IPS-20b (cell line): ENCODE measurements at regions not wholly inside any gene's neighbourhood (a gene's known extent, or its start where the extent isn't known, plus 50 kb on each side); places are given as distances from the start of the nearest gene placed in this dataset.

Experiments used
- H3K27ac ChIP-seq: one replicate; pipeline ENCODE4 v1.5.1; 2013; ENCODE audit warnings: low read length
- H3K27me3 ChIP-seq: 2 replicates; pipeline ENCODE4 v1.6.1; 2013; ENCODE audit warnings: mild to moderate bottlenecking, low read length, inconsistent platforms; ENCODE audit not compliant: insufficient read depth
- H3K36me3 ChIP-seq: 2 replicates; pipeline ENCODE4 v1.6.1; 2013; ENCODE audit warnings: low read depth, mild to moderate bottlenecking, inconsistent platforms, low read length, moderate library complexity; ENCODE audit not compliant: insufficient read depth
- H3K4me1 ChIP-seq: 2 replicates; pipeline ENCODE4 v1.6.1; 2013; ENCODE audit warnings: mild to moderate bottlenecking, control low read depth, inconsistent platforms, low read length, moderate library complexity; ENCODE audit not compliant: insufficient read depth
- H3K4me3 ChIP-seq: 2 replicates; pipeline ENCODE4 v1.5.1; 2013; ENCODE audit warnings: mild to moderate bottlenecking, low read length, inconsistent platforms
- H3K9ac ChIP-seq: 2 replicates; pipeline ENCODE4 v1.6.1; 2013; ENCODE audit warnings: low read depth, mild to moderate bottlenecking, inconsistent platforms, low read length, moderate library complexity
- H3K9me3 ChIP-seq: 2 replicates; pipeline ENCODE4 v1.6.1; 2013; ENCODE audit warnings: mild to moderate bottlenecking, low read depth, low read length, inconsistent platforms; ENCODE audit not compliant: insufficient read depth

DNA sequence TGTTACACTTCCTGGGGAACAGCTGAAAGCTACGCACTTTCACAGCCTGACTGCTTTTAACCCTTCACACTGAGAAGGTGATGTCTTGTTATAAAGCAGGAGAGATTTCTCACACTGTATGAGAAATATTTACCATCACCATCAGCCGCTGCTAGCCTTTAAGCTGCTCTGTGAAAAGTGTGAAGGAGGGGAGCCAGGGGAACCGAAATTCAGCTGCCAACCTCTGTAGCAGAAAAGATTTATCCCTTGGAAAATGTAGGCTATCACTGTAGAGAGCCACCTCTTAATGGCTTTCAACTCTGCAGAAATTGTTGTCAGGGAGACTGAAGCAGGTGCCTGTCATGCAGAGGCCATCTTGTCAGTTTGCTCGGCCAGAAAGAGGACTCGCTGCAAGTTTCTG is 145.3 kb downstream of the SP3 start:
- Histone ChIP-seq H3K36me3 (no peaks in the 10 kb centered on the region), H3K9me3 (no peaks in the 10 kb centered on the region), H3K4me1 (no peaks in the 10 kb centered on the region), H3K27me3 (no peaks in the 10 kb centered on the region), H3K4me3 (no peak overlapping the region), H3K27ac (no peak overlapping the region), H3K9ac (no peak overlapping the region)

DNA sequence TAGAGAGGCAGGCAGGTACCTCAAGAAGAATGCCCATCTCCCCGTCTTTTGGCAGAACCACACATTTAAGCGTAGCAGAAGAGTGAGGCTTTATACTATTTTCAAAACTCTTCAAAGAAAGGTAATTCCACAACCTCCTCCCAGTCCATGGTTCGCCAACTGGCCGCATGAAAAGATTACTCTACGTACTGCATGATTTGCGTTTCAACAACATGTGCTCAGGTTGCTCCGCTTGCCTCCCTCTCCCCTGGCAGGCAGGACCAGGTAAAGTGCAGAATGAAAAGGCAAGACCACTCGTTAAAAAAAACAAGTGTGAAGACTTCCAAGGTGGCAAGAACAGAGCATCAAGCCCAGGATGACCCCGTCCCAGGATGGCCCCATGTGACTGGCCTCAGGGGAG is 143.7 kb downstream of the SP3 start:
- H3K9ac ChIP-seq, result no peak overlapping the region
- no peak overlapping the region for H3K27ac ChIP-seq
- H3K9me3 ChIP-seq, result no peaks in the 10 kb centered on the region
- H3K4me3 ChIP-seq, result no peak overlapping the region
- H3K27me3 ChIP-seq, result no peaks in the 10 kb centered on the region
- H3K4me1 ChIP-seq, result no peaks in the 10 kb centered on the region
- H3K36me3 ChIP-seq, result no peaks in the 10 kb centered on the region

DNA sequence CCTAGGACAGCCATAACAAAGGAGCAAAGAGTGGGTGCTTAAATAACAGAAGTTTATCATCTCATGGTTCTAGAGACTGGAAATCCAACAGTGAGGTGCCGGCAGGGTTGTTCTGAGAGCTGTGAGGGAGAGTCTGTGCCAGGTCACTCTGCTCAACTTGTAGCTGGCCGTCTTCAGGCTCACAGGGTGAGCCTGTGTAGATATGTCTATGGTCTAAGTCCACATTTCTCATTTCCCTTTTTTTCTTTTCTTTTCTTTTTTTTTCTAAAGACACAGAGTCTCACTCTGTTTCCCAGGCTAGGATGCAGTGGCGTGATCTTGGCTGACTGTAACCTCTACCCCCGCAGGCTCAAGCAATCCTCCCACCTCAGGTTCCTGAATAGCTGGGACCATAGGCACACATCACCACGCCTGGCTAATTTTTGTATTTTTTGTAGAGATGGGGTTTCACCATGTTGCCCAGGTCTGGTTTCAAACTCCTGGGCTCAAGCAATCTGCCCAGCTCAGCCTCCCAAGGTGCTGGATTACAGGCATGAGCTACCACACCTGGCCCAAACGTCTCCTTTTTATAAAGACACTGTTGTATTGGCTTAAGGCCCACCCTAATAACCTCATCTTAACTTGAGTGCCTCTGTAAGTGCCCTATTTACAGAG is 142.2 kb downstream of the SP3 start:
- H3K9me3 ChIP-seq, result no peaks in the 10 kb centered on the region
- H3K27me3 ChIP-seq, result no peaks in the 10 kb centered on the region
- H3K4me1 ChIP-seq, result no peaks in the 10 kb centered on the region
- no peaks in the 10 kb centered on the region for H3K36me3 ChIP-seq
- no peak overlapping the region for H3K27ac ChIP-seq
- H3K9ac ChIP-seq, result no peak overlapping the region
- H3K4me3 ChIP-seq, result no peak overlapping the region

DNA sequence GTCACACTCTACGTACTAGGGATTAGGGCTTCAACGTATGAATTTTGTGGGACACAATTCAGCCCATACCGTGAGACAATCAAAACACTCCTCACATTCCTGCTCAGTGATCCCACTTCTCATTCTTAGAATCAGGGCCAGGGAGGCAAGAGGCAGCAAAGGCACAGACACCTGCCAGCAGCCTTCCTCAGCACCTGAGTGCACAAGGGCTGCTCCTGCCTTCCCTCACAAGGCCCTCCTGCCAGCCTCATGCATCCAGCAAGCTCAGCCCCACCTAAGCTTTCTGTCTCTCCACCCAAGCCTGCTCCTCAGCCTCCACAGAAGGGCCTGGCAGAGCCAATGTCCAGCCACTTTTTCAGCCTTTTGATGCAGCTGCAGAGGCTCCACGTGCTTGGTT is 141.6 kb downstream of the SP3 start:
- Histone ChIP-seq H3K27me3 (no peaks in the 10 kb centered on the region), H3K9ac (no peak overlapping the region), H3K27ac (no peak overlapping the region), H3K36me3 (no peaks in the 10 kb centered on the region), H3K9me3 (no peaks in the 10 kb centered on the region), H3K4me1 (no peaks in the 10 kb centered on the region), H3K4me3 (no peak overlapping the region)

DNA sequence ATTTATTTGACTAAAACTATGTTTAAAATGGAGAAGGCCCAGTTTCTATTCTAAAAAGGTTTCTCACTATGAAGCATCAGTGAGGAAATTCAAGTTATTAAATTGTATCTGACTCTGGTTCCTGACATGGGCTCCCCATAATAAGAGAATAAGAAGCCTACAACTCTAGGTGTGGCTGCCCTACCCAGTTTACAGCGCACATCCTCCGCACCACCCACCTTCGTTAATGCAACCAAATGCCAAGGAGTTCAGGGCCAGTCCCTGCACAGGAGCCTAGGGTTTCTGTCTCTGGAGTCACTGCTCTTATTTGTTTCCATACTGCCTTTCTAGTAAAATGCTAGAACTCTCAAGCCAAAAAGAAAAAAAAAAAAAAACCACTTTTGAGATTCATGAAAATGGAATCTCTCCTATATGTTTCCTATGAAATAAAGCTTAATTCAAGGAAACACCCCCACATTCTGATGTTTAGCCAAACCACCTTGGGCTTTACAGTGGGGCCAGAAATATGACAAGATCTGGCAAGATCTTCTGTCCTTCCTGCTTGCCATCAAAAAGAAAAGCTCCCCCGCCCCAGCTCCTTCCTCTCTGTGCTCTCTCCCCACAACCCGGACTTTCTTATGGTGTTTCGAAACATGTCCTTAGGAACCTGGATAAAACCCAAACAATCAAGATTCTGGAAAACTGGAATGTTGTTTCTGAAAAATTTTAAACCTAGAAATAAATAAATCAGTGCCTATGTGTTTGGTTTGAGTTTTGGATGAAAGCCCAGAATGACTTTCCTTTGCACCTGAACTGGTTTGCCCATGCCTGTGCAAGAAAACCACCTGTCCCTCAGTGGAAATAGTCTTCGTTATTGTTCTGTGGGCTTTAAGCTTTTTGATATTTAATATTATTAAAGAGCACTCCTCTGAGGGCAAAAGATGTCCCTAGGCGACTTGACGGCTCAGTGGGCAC is 136.7 kb downstream of the SP3 start:
- Histone ChIP-seq H3K27me3 (no peaks in the 10 kb centered on the region), H3K4me1 (no peaks in the 10 kb centered on the region), H3K4me3 (no peak overlapping the region), H3K9me3 (no peaks in the 10 kb centered on the region), H3K36me3 (no peaks in the 10 kb centered on the region), H3K27ac (no peak overlapping the region), H3K9ac (no peak overlapping the region)

DNA sequence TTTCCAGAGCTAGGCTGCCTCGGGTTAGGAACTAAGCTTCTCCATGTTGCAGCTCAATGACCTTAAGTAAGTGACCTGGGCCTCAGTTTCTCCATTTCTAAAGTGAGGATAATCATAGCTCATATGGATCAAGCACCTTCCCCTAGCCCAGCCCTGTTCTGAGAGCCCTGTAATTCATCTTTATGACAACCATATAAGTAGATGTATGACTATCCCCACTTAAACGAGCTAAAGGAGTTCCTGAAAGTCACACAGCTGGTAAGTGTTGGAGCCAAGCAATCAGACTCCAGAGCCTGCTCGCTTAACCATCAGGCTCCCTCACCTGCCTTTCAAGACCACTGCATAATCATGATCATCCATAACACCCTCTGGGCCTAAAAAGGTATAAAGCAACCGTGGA is 135.4 kb downstream of the SP3 start:
- Histone ChIP-seq H3K36me3 (no peaks in the 10 kb centered on the region), H3K27me3 (no peaks in the 10 kb centered on the region), H3K27ac (no peak overlapping the region), H3K9me3 (no peaks in the 10 kb centered on the region), H3K4me1 (no peaks in the 10 kb centered on the region), H3K4me3 (no peak overlapping the region), H3K9ac (no peak overlapping the region)

DNA sequence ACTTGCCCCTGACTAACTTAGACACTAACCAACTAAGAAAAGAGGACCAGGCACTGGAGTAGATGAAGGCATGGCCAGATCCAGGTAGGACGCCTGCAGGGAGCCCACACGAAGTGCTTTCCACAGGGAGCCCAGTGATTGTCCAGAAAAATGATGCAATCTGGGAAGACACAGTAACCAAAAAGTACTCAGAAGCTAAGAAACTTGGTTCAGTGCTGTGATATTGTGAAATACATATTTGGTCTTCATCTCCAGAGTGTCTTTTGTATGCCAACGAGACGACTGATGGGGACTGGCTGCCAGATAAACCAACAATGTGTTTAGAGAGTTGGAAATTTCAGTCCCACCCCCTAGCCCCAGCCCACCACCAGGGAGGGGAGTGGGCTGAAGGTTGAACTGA is 135.0 kb downstream of the SP3 start:
- no peak overlapping the region for H3K27ac ChIP-seq
- H3K9ac ChIP-seq, result no peak overlapping the region
- no peaks in the 10 kb centered on the region for H3K27me3 ChIP-seq
- H3K36me3 ChIP-seq, result no peaks in the 10 kb centered on the region
- H3K9me3 ChIP-seq, result no peaks in the 10 kb centered on the region
- no peak overlapping the region for H3K4me3 ChIP-seq
- no peaks in the 10 kb centered on the region for H3K4me1 ChIP-seq

DNA sequence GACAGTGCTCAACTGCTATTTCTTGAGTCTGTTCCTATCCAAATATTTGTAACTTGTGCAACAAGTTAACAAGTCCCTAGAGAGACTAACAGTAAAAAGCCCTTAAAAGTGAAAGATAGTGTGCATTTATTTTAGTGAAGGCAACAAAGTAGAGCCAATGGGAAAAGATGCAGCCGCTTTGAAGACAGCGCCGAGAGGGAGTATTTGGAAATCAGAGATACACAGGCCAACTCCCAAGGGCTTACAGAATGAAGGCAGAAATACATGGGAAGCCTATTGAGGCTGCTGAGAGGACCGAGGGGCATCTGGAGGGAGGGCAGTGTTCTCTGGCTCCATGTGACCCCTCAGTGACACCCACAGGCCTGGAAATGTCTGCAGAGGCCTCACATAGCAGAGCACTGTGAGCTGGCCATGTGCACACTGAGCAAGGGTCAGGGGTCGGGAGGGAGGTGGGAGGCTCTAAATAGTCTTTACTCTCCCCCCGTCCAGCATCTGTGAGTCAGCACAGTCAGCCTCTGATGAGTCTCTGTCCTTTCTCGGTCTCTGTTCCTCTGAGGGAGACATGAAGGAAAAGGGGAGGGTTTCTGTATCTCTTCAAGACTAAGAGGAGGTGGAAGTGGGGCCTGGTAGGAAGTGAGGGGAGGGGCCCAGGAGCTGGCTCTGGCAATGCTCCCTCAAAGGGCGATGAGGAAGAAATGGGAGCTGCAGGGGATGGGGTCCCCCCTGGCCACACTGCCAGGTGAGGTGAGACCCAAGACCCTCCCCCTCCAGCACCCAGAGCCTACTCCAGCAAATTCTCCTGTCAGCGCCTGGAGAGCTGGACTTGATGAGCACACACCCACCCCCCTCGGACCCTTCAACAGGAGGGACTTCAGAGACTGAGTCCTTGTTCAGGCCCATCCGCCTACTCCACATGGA is 133.6 kb downstream of the SP3 start:
- Histone ChIP-seq H3K4me1 (no peaks in the 10 kb centered on the region), H3K27me3 (no peaks in the 10 kb centered on the region), H3K9me3 (no peaks in the 10 kb centered on the region), H3K4me3 (no peak overlapping the region), H3K9ac (no peak overlapping the region), H3K36me3 (no peaks in the 10 kb centered on the region), H3K27ac (no peak overlapping the region)

DNA sequence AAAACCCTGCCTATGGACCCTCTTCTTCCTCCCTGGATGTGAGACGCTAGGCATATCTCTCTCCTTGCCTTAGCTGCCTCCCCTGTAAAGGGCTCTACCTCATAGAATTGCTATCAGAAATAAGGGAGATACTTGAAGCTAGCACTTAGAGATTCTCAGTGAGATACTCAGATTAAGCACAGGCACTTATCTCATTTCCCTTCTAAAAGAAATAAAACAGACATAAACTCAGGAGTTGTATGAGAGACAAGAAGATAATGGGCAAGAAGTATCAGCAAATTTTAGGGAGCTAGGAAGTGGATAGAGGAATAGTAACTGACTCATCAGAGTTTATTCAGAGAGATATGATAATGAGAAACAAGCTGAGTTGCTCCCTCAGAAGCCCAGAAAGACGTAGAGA is 131.0 kb downstream of the SP3 start:
- H3K4me3 ChIP-seq, result no peak overlapping the region
- H3K36me3 ChIP-seq, result no peaks in the 10 kb centered on the region
- no peak overlapping the region for H3K27ac ChIP-seq

DNA sequence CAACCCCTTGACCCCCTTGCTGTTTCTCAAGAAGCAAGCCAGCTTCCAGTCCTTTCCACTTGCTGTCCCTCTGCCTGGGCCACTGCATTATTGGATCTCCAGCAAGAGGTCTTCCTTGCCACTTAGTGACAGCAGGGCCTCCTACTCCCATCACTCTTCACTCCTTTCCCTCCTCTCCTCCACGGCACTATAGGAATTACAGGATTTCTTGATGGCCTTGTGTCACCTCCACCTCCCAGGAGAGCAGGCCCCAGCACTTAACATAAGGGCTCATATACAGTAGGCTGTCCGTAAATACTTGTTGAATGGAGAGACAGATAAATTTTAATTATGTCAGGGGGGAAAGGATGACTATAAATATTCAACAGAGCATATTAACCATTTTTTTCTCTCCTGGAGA is 129.4 kb downstream of the SP3 start:
- Histone ChIP-seq H3K4me3 (no peak overlapping the region), H3K4me1 (no peaks in the 10 kb centered on the region), H3K36me3 (no peaks in the 10 kb centered on the region), H3K9ac (no peak overlapping the region), H3K27ac (no peak overlapping the region), H3K9me3 (no peaks in the 10 kb centered on the region), H3K27me3 (no peaks in the 10 kb centered on the region)

More for the DNA sequence above, 131.0 kb downstream of the SP3 start:
- no peaks in the 10 kb centered on the region for H3K9me3 ChIP-seq
- H3K9ac ChIP-seq, result no peak overlapping the region
- no peaks in the 10 kb centered on the region for H3K4me1 ChIP-seq
- no peaks in the 10 kb centered on the region for H3K27me3 ChIP-seq

DNA sequence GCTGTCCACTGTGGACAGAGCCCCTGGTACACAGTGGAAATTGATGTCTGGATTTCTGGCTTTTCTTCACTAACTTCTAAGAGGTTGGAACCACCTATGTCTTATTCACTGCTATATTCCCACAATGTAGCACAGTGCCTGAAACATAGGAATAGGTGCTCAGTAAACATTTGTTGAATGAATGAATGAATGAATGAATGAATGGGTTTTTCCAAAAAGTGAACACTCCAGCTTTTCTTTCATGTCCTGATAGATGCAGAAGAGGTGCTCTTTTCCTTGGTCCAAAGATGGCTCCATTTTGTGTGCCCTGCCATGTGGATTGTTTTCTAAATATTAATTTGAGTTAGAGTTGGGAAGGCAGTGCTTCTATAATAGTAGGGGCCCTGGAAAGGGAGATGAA is 124.1 kb downstream of the SP3 start:
- Histone ChIP-seq H3K9me3 (no peaks in the 10 kb centered on the region), H3K4me1 (0 out of 2 replicates have a peak, but pooled peaks cover 2% of the 10 kb centered on the region), H3K36me3 (no peaks in the 10 kb centered on the region), H3K27me3 (no peaks in the 10 kb centered on the region), H3K9ac (no peak overlapping the region), H3K4me3 (no peak overlapping the region), H3K27ac (no peak overlapping the region)
